ENCODE measurements at regions not wholly inside any gene's neighbourhood (a gene's known extent, or its start where the extent isn't known, plus 50 kb on each side); places are given as distances from the start of the nearest gene placed in this dataset.

DNA sequence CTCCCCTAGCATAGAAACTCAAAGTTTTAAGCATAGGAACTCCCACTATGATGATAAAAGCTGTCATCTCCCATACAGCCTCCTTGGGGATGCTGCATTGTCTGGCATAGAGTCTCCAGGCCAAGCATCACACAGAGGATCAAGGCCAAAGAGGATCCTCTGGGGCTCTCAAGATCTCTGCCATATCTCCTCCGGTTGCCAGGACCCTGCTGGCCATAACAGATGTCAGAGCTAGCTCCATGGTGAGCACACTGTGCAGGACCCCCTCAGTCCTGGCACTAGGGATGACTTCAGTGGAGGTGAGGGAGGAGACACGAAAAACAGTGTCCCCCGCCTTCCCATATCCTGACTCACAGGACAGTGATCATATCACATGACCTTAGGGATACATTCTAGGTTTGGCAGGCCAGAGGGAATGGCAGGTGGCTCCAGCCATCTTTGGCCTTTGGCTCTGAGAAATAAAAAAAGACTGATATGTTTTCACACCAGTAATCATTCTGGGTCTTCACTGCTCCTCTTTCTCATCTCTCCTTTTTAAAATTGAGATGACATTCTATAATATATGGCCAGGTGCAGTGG is 235.0 kb downstream of the MYCN start:
- Histone ChIP-seq H3K27me3 (replicated peaks in 1 of 4; ENCODE audit: control insufficient read depth in 3 of 4, extremely low read depth in 1 of 4, insufficient read depth in 3 of 4, low read length in 3 of 4) (no peaks in the 10 kb centered on the region), H2BK12ac (ENCODE audit: low read depth, low read length) (0 out of 2 replicates have a peak overlapping the region, but pooled peaks have one; percentile 50), H3K79me1 (ENCODE audit: low read depth, low read length) (no peaks in the 10 kb centered on the region), H3K79me2 (ENCODE audit: control insufficient read depth in 1 of 2, insufficient read depth in 2 of 2, low read length in 2 of 2) (no peaks in the 10 kb centered on the region), H3K4ac (replicated peaks; ENCODE audit: insufficient read length, low read depth, low read length) (no peak overlapping the region), H3K4me3 (ENCODE audit: extremely low read depth in 1 of 4, insufficient read depth in 2 of 4, low read depth in 3 of 4, low read length in 4 of 4) (no peak overlapping the region), H3K27ac (ENCODE audit: low read depth, low read length) (no peak overlapping the region), H3K23me2 (ENCODE audit: low read depth, low read length) (no peaks in the 10 kb centered on the region), H2BK5ac (ENCODE audit: low read depth, low read length) (no peak overlapping the region), H3K9me3 (ENCODE audit: insufficient read depth in 2 of 2, low read depth in 1 of 2, low read length in 1 of 2) (no peaks in the 10 kb centered on the region), H3K4me2 (ENCODE audit: insufficient read depth in 1 of 2, low read depth in 2 of 2, low read length in 2 of 2) (no peak overlapping the region), H3K4me1 (replicated peaks in 1 of 4; ENCODE audit: control insufficient read depth in 3 of 4, insufficient read depth in 4 of 4, low read length in 3 of 4) (peaks cover 0 to 5% (median 0%) of the 10 kb centered on the region in 4 experiments; a peak in 2 of 7 replicates), H3K9ac (replicated peaks in 1 of 4; ENCODE audit: extremely low read depth in 1 of 4, low read depth in 3 of 4, low read length in 3 of 4) (no peak overlapping the region), H4K20me1 (replicated peaks in 1 of 2; ENCODE audit: control insufficient read depth in 1 of 2, insufficient read depth in 2 of 2, low read length in 2 of 2) (no peaks in the 10 kb centered on the region), H4K91ac (replicated peaks; ENCODE audit: insufficient read length, low read length) (no peak overlapping the region), H2BK120ac (replicated peaks; ENCODE audit: low read depth, low read length) (no peak overlapping the region), H2BK15ac (ENCODE audit: low read length) (no peak overlapping the region), H2BK20ac (ENCODE audit: low read length) (0 out of 2 replicates have a peak overlapping the region, but pooled peaks have one; percentile 48), H3K56ac (replicated peaks; ENCODE audit: insufficient read length, low read depth, low read length) (no peak overlapping the region), H2AK5ac (ENCODE audit: low read depth, low read length) (no peak overlapping the region), H4K5ac (ENCODE audit: insufficient read length, low read depth, low read length) (no peak overlapping the region), H2AFZ (ENCODE audit: low read length) (no peak overlapping the region), H3K23ac (ENCODE audit: insufficient read length) (no peak overlapping the region), H3K36me3 (ENCODE audit: control insufficient read depth in 2 of 4, insufficient read depth in 4 of 4, low read length in 3 of 4) (no peaks in the 10 kb centered on the region), H3K18ac (ENCODE audit: extremely low read depth, low read length) (no peak overlapping the region), H3K14ac (ENCODE audit: insufficient read length) (no peak overlapping the region), H4K8ac (ENCODE audit: extremely low read depth, insufficient read depth, low read length) (no peak overlapping the region)
- DNase-seq (ENCODE audit: low read depth in 1 of 2, low spot score in 2 of 2) (no peak), FAIRE-seq (no peak)
- WGBS, 2 experiments (ENCODE audit: extremely low coverage in 1 of 2, insufficient coverage in 1 of 2, insufficient read length in 1 of 2, insufficient replicate concordance in 2 of 2, low coverage in 1 of 2, low lambda C conversion rate in 2 of 2, missing lambda C conversion rate in 1 of 2), result 86% methylated on average over 3 of the region's 3 CpGs; no CpG with 5 or more reads in 1 of the 2 experiments
- ChIA-PET POLR2A (ENCODE audit: partially characterized antibody) (no interaction called here), CTCF (ENCODE audit: partially characterized antibody) (interaction anchor here (1.0 to 1.2 kb wide), 3 partner anchors 11 to 108 kb away, joined by 3 read pairs; no protein-coding TSS in a partner anchor)
- TF ChIP-seq TCF12 (IDR thresholded peaks at IDR 0.05; ENCODE audit: low read depth, low read length) (no peak), BCL11A (IDR thresholded peaks at IDR 0.05; ENCODE audit: low read depth in 2 of 2, low read length in 2 of 2) (no peak), GTF2F1 (IDR thresholded peaks at IDR 0.05; ENCODE audit: borderline replicate concordance, low read depth, low read length) (no peak), SIRT6 (IDR thresholded peaks at IDR 0.05; ENCODE audit: low read length) (no peak), GABPA (IDR thresholded peaks at IDR 0.05; ENCODE audit: borderline replicate concordance, insufficient read depth, low read length) (no peak), RXRA (IDR thresholded peaks at IDR 0.05; ENCODE audit: insufficient read depth, low read depth, low read length) (no peak), POU5F1 (IDR thresholded peaks at IDR 0.05; ENCODE audit: low read depth, low read length) (no peak), YY1 (IDR thresholded peaks at IDR 0.05; ENCODE audit: low read depth, low read length) (no peak), SUZ12 (IDR thresholded peaks at IDR 0.05; ENCODE audit: low read length) (no peak), CBX5 (IDR thresholded peaks at IDR 0.05; ENCODE audit: low read depth, low read length) (no peak), TEAD4 (IDR thresholded peaks at IDR 0.05; ENCODE audit: low read depth, low read length) (no peak), SAP30 (IDR thresholded peaks at IDR 0.05; ENCODE audit: insufficient read depth, insufficient replicate concordance, low read length) (no peak)

Measured in H1 (cell line).